Erythroblast (primary cell): ENCODE measurements at regions not wholly inside any gene's neighbourhood (a gene's known extent, or its start where the extent isn't known, plus 50 kb on each side); places are given as distances from the start of the nearest gene placed in this dataset.

Source experiments
- GATA1 ChIP-seq: IDR thresholded peaks from 2 replicates; pipeline ENCODE4 v1.6.1; 2011; ENCODE audit warnings: low read depth, mild to moderate bottlenecking, control low read depth, low read length, moderate library complexity
- POLR2A ChIP-seq: IDR thresholded peaks from 2 replicates; pipeline ENCODE4 v1.6.1; 2011; ENCODE audit warnings: mild to moderate bottlenecking, low read length

GRCh38 chr2:29977284-29977683, 55.9 kb upstream of the ALK start:
- TF ChIP-seq POLR2A (no peak), GATA1 (no peak)
